Cardiac muscle cell (in vitro differentiated cells and primary cell): ENCODE measurements at regions not wholly inside any gene's neighbourhood (a gene's known extent, or its start where the extent isn't known, plus 50 kb on each side); places are given as distances from the start of the nearest gene placed in this dataset.

ENCODE experiments used
- DNase-seq, 2 donors: peaks; one replicate each; pipeline versions ENCODE4 v3.0.0 to v3.0.0-alpha.2; 2010 to 2017; ENCODE audit warnings: low read depth in 1 of 2, low spot score in 1 of 2
- H3K27ac ChIP-seq: fragments of 200-600 bp; sonication (generic); 2 replicates; pipeline ENCODE4 v1.5.1; 2016
- H3K27me3 ChIP-seq: fragments of 200-600 bp; sonication (generic); 2 replicates; pipeline ENCODE4 v1.6.0; 2016; ENCODE audit warnings: control low read depth
- H3K36me3 ChIP-seq: fragments of 200-600 bp; sonication (generic); 2 replicates; pipeline ENCODE4 v1.5.1; 2016; ENCODE audit warnings: control low read depth
- H3K4me1 ChIP-seq: fragments of 200-600 bp; sonication (generic); 2 replicates; pipeline ENCODE4 v1.8.1; 2017; ENCODE audit warnings: low read depth, mild to moderate bottlenecking, mixed run types
- H3K4me3 ChIP-seq: fragments of 200-600 bp; sonication (generic); 2 replicates; pipeline ENCODE4 v1.5.1; 2016; ENCODE audit warnings: mild to moderate bottlenecking
- H3K9me3 ChIP-seq: fragments of 200-600 bp; sonication (generic); 2 replicates; pipeline ENCODE4 v1.5.1; 2017; ENCODE audit warnings: low read depth, mild to moderate bottlenecking, control low read depth
- CTCF ChIP-seq: IDR thresholded peaks from 2 replicates; pipeline ENCODE4 v1.5.1; 2012; ENCODE audit warnings: low read depth, mild to moderate bottlenecking, low read length

- no peak for TF ChIP-seq CTCF
- no peaks in the 10 kb centered on the region for H3K36me3 ChIP-seq
- H3K9me3 ChIP-seq, result no peaks in the 10 kb centered on the region
These were observed 301.8 kb upstream of the CADM1 start for GRCh38 chr11:115806056-115806455.

GRCh38 chr11:115803073-115803740 is 299.0 kb upstream of the CADM1 start:
- H3K9me3 ChIP-seq, result no peaks in the 10 kb centered on the region
- H3K27me3 ChIP-seq, result peaks cover 4% of the 10 kb centered on the region
- H3K4me1 ChIP-seq, result no peaks in the 10 kb centered on the region
- no peaks in the 10 kb centered on the region for H3K36me3 ChIP-seq
- H3K4me3 ChIP-seq, result no peak overlapping the region
- DNase-seq, result no peak
- no peak for TF ChIP-seq CTCF
- no peak overlapping the region for H3K27ac ChIP-seq

More at GRCh38 chr11:115806056-115806455, 301.8 kb upstream of the CADM1 start:
- Histone ChIP-seq H3K27me3 (no peaks in the 10 kb centered on the region), H3K4me3 (no peak overlapping the region), H3K27ac (no peak overlapping the region), H3K4me1 (no peaks in the 10 kb centered on the region)
- DNase-seq, result no peak

- Histone ChIP-seq H3K9me3 (no peaks in the 10 kb centered on the region), H3K4me3 (no peak overlapping the region), H3K27ac (no peak overlapping the region), H3K4me1 (no peaks in the 10 kb centered on the region), H3K36me3 (no peaks in the 10 kb centered on the region), H3K27me3 (peaks cover 4% of the 10 kb centered on the region)
- no peak for TF ChIP-seq CTCF
- DNase-seq, result no peak
These were observed 298.4 kb upstream of the CADM1 start for GRCh38 chr11:115802641-115803040.

GRCh38 chr11:115792903-115793302 is 288.7 kb upstream of the CADM1 start:
- no peak for DNase-seq
- no peak overlapping the region for H3K27ac ChIP-seq
- H3K9me3 ChIP-seq, result no peaks in the 10 kb centered on the region
- H3K4me1 ChIP-seq, result no peaks in the 10 kb centered on the region
- H3K4me3 ChIP-seq, result no peak overlapping the region
- H3K36me3 ChIP-seq, result no peaks in the 10 kb centered on the region
- H3K27me3 ChIP-seq, result peaks cover 15% of the 10 kb centered on the region
- TF ChIP-seq CTCF, result no peak

- H3K9me3 ChIP-seq, result no peaks in the 10 kb centered on the region
- no peaks in the 10 kb centered on the region for H3K36me3 ChIP-seq
- peaks cover 16% of the 10 kb centered on the region for H3K27me3 ChIP-seq
- H3K4me3 ChIP-seq, result no peak overlapping the region
- no peak for DNase-seq
- no peak overlapping the region for H3K27ac ChIP-seq
- no peaks in the 10 kb centered on the region for H3K4me1 ChIP-seq
- no peak for TF ChIP-seq CTCF
These were observed 283.1 kb upstream of the CADM1 start for GRCh38 chr11:115787302-115787701.
